ENCODE measurements at regions not wholly inside any gene's neighbourhood (a gene's known extent, or its start where the extent isn't known, plus 50 kb on each side); places are given as distances from the start of the nearest gene placed in this dataset.

DNA sequence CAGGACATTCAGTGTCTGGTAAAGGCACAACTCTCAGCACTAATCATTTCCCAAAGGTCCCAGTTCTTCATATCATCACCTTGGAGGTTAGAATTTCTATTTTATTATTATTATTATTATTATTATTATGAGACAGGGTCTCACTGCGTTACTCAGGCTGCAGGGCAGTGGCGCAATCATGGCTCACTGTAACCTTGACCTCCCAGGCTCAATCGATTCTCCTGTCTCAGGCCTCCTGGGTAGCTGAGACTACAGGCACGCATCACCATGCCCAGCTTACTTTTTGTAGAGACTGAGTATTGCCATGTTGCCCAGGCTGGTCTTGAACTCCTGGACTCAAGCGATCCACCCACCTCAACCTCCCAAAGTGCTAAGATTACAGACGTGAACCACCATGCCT lies 91.8 kb upstream of the DOCK1 start:
- Histone ChIP-seq H3K4me2 (ENCODE audit: control insufficient read depth, insufficient read depth) (no peak overlapping the region), H3K27me3 (replicated peaks in 1 of 2; ENCODE audit: control insufficient read depth in 2 of 2, insufficient read depth in 2 of 2, low read length in 1 of 2) (no peaks in the 10 kb centered on the region), H3K4me1 (ENCODE audit: control insufficient read depth, insufficient read depth, low read length) (no peaks in the 10 kb centered on the region), H3K27ac (ENCODE audit: control insufficient read depth, insufficient read depth) (no peak overlapping the region), H3K79me2 (ENCODE audit: control insufficient read depth, insufficient read depth, low read length) (no peaks in the 10 kb centered on the region), H4K20me1 (ENCODE audit: control insufficient read depth, insufficient read depth) (no peaks in the 10 kb centered on the region), H3K4me3 (no peak overlapping the region), H3K9ac (ENCODE audit: control insufficient read depth, insufficient read depth, low read length) (no peak overlapping the region), H2AFZ (ENCODE audit: control insufficient read depth, low read depth, low read length) (no peak overlapping the region), H3K36me3 (ENCODE audit: control insufficient read depth in 2 of 2, insufficient read depth in 2 of 2, low read length in 1 of 2) (no peaks in the 10 kb centered on the region), H3K9me3 (replicated peaks; ENCODE audit: control insufficient read depth, insufficient read depth, low read length) (no peaks in the 10 kb centered on the region)
- no TSS peak for BruUV-seq (replicated peaks)
- FAIRE-seq (no peak), DNase-seq (ENCODE audit: low read depth, low spot score) (no peak), ATAC-seq (no peak)
- WGBS (ENCODE audit: insufficient coverage, insufficient replicate concordance, low lambda C conversion rate, missing lambda C conversion rate) = 39% methylated on average over 6 of the region's 6 CpGs
- no peak for TF ChIP-seq SREBF1 (IDR thresholded peaks at IDR 0.05; ENCODE audit: low read length)
- no peak for TF ChIP-seq SPI1 (IDR thresholded peaks at IDR 0.05; ENCODE audit: borderline replicate concordance, insufficient read depth, low read depth, low read length)
- TF ChIP-seq LARP7 (IDR thresholded peaks at IDR 0.05) = no peak
- TF ChIP-seq SREBF2 (IDR thresholded peaks at IDR 0.05; ENCODE audit: low read length) = no peak
- TF ChIP-seq ZNF274 (IDR thresholded peaks at IDR 0.05; ENCODE audit: insufficient read depth, insufficient read length) = no peak
- TF ChIP-seq IRF4 (IDR thresholded peaks at IDR 0.05; ENCODE audit: low read depth, low read length) = no peak
- ChIA-PET SMC1A (ENCODE audit: uncharacterized antibody, unreplicated experiment) (no interaction called here), CTCF (no interaction called here), RAD21 (ENCODE audit: unreplicated experiment) (no interaction called here), POLR2A (no interaction called here)
- intact Hi-C loops (cut with micrococcal nuclease; ENCODE audit: unreplicated experiment) (no loop called here), in situ Hi-C loops (cut with MboI) (no loop called here)

DNA sequence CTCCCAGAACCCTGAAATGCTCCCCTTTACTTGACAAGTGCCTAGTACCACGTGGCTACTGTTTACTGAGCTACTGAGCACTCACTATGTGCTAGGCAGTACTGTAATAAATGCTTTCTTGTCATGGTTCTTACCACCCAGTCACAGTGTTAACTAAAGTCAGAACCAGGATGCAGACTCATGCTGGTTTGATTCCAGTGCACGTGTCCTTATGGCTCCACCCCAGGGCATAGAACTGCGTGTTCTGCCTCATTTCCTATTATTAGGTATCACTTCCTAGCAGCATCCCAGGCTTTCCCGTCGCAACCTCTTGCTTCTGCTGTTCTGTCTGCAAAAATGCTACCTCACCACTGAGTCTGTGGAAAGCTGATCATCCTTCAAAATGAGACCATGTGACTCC lies 71.7 kb upstream of the DOCK1 start:
- in situ Hi-C loops (cut with MboI) = no loop called here
- SMC1A ChIA-PET (ENCODE audit: uncharacterized antibody, unreplicated experiment) = no interaction called here

More for the DNA sequence above, 71.7 kb upstream of the DOCK1 start:
- RAD21 ChIA-PET (ENCODE audit: unreplicated experiment) = no interaction called here
- DNase-seq (ENCODE audit: low read depth, low spot score) (no peak), FAIRE-seq (no peak), ATAC-seq (no peak)
- no peak overlapping the region for H3K4me3 ChIP-seq
- intact Hi-C loops (cut with micrococcal nuclease; ENCODE audit: unreplicated experiment) = no loop called here
- TF ChIP-seq, protein P1, sequence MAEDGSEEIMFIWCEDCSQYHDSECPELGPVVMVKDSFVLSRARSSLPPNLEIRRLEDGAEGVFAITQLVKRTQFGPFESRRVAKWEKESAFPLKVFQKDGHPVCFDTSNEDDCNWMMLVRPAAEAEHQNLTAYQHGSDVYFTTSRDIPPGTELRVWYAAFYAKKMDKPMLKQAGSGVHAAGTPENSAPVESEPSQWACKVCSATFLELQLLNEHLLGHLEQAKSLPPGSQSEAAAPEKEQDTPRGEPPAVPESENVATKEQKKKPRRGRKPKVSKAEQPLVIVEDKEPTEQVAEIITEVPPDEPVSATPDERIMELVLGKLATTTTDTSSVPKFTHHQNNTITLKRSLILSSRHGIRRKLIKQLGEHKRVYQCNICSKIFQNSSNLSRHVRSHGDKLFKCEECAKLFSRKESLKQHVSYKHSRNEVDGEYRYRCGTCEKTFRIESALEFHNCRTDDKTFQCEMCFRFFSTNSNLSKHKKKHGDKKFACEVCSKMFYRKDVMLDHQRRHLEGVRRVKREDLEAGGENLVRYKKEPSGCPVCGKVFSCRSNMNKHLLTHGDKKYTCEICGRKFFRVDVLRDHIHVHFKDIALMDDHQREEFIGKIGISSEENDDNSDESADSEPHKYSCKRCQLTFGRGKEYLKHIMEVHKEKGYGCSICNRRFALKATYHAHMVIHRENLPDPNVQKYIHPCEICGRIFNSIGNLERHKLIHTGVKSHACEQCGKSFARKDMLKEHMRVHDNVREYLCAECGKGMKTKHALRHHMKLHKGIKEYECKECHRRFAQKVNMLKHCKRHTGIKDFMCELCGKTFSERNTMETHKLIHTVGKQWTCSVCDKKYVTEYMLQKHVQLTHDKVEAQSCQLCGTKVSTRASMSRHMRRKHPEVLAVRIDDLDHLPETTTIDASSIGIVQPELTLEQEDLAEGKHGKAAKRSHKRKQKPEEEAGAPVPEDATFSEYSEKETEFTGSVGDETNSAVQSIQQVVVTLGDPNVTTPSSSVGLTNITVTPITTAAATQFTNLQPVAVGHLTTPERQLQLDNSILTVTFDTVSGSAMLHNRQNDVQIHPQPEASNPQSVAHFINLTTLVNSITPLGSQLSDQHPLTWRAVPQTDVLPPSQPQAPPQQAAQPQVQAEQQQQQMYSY (CRISPR knock-in tag; IDR thresholded peaks at IDR 0.05) = no peak
- no peak overlapping the region for H3K4me2 ChIP-seq (ENCODE audit: control insufficient read depth, insufficient read depth)
- CTCF ChIA-PET = no interaction called here
- POLR2A ChIA-PET = no interaction called here
- H3K4me1 ChIP-seq (ENCODE audit: control insufficient read depth, insufficient read depth, low read length) = no peaks in the 10 kb centered on the region
- H4K20me1 ChIP-seq (ENCODE audit: control insufficient read depth, insufficient read depth) = no peaks in the 10 kb centered on the region
- no TSS peak for BruUV-seq (replicated peaks)
- no peak overlapping the region for H3K9ac ChIP-seq (ENCODE audit: control insufficient read depth, insufficient read depth, low read length)
- no peaks in the 10 kb centered on the region for H3K79me2 ChIP-seq (ENCODE audit: control insufficient read depth, insufficient read depth, low read length)
- H3K36me3 ChIP-seq (ENCODE audit: control insufficient read depth in 2 of 2, insufficient read depth in 2 of 2, low read length in 1 of 2) = no peaks in the 10 kb centered on the region
- H2AFZ ChIP-seq (ENCODE audit: control insufficient read depth, low read depth, low read length) = no peak overlapping the region
- H3K9me3 ChIP-seq (replicated peaks; ENCODE audit: control insufficient read depth, insufficient read depth, low read length) = no peaks in the 10 kb centered on the region
- H3K27me3 ChIP-seq (replicated peaks in 1 of 2; ENCODE audit: control insufficient read depth in 2 of 2, insufficient read depth in 2 of 2, low read length in 1 of 2) = no peaks in the 10 kb centered on the region
- H3K27ac ChIP-seq (ENCODE audit: control insufficient read depth, insufficient read depth) = no peak overlapping the region
- 22% methylated on average over 5 of the region's 5 CpGs for WGBS (ENCODE audit: insufficient coverage, insufficient replicate concordance, low lambda C conversion rate, missing lambda C conversion rate)

Measured in GM12878 (cell line).